ENCODE measurements at regions not wholly inside any gene's neighbourhood (a gene's known extent, or its start where the extent isn't known, plus 50 kb on each side); places are given as distances from the start of the nearest gene placed in this dataset.

DNA sequence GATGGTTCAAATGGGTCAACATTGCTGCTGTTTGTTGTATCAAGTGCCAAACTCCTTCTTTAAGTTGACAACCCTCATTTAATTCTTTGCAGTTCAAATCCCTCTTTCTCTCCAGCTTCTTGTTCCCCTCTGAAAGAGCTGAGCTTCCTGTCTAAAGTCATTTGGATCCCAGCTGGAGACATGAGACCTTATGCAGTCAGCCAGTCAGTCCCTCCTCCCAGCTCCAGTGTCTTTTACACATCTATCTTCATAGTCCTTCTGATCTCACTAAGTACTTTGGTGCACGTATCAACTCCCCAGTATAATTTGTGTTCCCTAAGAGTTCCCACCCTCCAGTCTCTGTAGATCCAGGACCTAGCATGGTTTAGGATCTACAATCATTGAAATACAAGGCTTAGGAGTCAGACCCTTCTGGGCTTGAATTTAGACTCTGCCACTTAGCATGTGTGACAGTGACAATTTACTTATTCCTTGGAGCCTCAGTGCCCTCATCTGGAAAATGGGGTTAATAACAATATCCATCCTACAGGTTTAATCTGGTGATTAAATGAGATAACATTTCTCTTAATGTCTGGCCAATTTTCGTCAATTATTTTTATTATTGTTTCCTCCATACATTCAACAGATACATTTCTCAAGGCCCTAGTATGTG lies 102.8 kb upstream of the SEMA6D start:
- Mint-ChIP-seq H3K27ac (no peak overlapping the region), H3K36me3 (ENCODE audit: low read depth) (no peaks in the 10 kb centered on the region), H3K27me3 (no peaks in the 10 kb centered on the region), H3K4me1 (no peaks in the 10 kb centered on the region), H3K4me3 (no peak overlapping the region)
- ATAC-seq (no peak), DNase-seq (no peak)
- H3K9me3 ChIP-seq (ENCODE audit: control insufficient read depth, low read length, poor library complexity, severe bottlenecking): no peaks in the 10 kb centered on the region

DNA sequence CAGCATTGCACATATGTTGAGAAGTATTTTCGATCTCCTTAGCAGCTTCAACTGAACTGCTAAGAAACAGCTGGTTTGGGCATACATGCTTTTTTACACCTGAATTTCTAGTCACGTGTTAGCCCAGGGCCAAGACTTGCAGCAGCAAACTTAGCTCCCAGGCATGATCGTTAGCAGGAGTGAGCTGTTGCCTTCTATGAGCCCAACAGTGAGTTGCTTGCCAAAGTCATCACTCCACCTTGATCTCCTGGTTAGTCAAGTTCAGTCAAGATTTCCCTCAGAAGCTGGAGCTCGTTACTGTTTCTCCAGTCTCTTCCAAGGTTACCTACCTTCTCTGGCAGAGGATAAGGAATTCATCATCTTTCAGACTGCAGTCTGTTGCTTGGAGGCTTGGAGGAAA lies 100.4 kb upstream of the SEMA6D start:
- Mint-ChIP-seq H3K4me1 (no peaks in the 10 kb centered on the region), H3K27ac (no peak overlapping the region), H3K27me3 (no peaks in the 10 kb centered on the region), H3K4me3 (no peak overlapping the region), H3K36me3 (ENCODE audit: low read depth) (no peaks in the 10 kb centered on the region)
- no peak for DNase-seq
- ATAC-seq: no peak
- H3K9me3 ChIP-seq (ENCODE audit: control insufficient read depth, low read length, poor library complexity, severe bottlenecking): no peaks in the 10 kb centered on the region

DNA sequence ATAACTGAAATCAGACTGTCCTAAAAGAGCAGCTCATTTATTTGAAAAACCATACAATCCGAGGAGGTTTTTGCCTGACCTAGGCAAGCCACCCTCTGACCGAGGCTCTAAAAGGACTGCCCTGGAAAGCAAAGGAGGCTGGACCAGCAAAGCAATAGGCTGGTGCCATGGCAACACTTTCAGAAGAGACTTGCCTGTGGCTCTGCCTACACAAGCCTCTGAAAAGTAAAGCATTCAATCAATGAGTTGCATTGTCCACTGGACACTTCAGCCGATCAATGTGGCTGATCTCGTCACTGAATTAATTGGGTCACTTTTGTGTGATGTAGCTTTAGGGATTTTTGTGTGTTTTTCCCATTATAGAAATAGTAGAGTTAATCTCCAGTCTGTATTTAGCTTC lies 99.1 kb upstream of the SEMA6D start:
- DNase-seq: no peak
- ATAC-seq: no peak

DNA sequence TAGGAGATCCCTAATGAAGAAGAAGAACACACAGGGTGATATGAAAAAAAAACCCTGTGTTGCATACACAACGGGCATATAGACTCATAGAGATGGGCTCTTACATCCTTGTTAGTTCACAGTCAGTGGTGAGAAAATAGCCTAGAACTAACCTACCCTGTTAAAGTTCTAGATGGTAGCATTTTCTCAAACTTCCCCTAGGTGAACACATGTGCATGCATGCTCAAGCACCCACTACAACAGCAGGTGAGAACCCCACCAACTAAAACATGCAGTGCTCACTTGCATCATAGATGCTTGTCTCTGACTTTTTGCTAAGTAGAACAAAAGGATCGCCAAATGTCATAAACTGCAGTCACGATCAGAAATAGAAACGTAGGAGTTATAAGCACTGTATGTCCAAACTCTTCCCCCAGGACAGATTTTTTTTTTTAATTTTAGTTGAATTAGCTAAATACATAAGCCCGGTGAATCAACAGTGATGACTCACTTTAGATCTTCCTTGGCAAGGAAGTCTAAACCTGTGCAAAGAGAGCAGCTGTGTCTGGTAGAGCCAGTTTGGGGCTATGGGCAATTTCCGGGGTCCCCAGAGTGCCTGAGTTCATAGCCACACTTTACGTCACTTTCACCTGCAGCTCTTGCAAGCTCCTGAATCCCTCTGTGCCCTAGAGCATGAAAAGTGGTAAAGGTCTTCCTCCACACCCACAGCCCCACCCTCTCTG lies 96.2 kb upstream of the SEMA6D start:
- DNase-seq (no peak), ATAC-seq (no peak)
- Mint-ChIP-seq H3K27me3 (no peaks in the 10 kb centered on the region), H3K4me3 (no peak overlapping the region), H3K4me1 (no peaks in the 10 kb centered on the region), H3K27ac (no peak overlapping the region), H3K36me3 (ENCODE audit: low read depth) (no peaks in the 10 kb centered on the region)
- no peaks in the 10 kb centered on the region for H3K9me3 ChIP-seq (ENCODE audit: control insufficient read depth, low read length, poor library complexity, severe bottlenecking)

More for the DNA sequence above, 99.1 kb upstream of the SEMA6D start:
- Mint-ChIP-seq H3K27me3 (no peaks in the 10 kb centered on the region), H3K4me1 (no peaks in the 10 kb centered on the region), H3K27ac (no peak overlapping the region), H3K4me3 (no peak overlapping the region), H3K36me3 (ENCODE audit: low read depth) (no peaks in the 10 kb centered on the region)
- H3K9me3 ChIP-seq (ENCODE audit: control insufficient read depth, low read length, poor library complexity, severe bottlenecking): no peaks in the 10 kb centered on the region

DNA sequence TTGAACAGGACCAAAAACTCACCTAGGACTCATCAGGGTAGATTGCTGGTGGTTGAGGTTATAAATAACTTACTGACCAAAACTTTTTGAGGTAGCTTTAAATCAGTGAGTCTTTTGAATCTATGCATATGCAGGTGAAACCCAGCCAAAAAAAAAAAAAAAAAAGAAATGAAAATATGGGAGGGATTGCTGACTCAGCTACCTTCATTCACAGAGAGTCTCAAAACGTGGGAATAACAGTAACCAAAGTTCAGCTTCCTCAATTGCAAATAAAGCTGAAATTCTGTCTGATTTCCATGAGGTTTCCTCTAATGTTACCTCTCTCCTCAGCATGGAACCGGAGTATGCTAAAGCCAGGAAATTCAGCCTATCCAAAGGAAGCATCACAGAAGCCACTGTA lies 95.2 kb upstream of the SEMA6D start:
- Mint-ChIP-seq H3K27me3 (no peaks in the 10 kb centered on the region), H3K36me3 (ENCODE audit: low read depth) (no peaks in the 10 kb centered on the region), H3K27ac (no peak overlapping the region), H3K4me1 (no peaks in the 10 kb centered on the region), H3K4me3 (no peak overlapping the region)
- no peaks in the 10 kb centered on the region for H3K9me3 ChIP-seq (ENCODE audit: control insufficient read depth, low read length, poor library complexity, severe bottlenecking)
- ATAC-seq: no peak
- no peak for DNase-seq

DNA sequence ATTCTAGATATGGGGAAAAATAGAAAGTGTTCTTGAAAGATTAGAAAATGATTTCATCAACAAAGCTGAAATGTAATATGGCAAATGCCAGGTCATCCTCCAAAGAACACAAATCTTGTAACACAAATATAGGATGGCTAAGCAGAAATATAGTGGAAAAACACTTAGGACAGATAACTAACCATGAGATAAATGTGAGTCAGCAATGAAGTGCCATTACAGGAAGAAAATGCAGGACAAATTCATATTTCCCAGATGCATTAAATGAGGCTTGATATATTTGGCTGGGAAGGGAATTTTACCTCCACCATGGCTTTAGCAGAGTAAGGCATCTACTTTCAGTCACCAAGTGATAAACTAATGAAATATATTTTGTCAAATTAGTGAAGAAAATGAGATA lies 92.8 kb upstream of the SEMA6D start:
- no peaks in the 10 kb centered on the region for H3K36me3 Mint-ChIP-seq (ENCODE audit: low read depth)
- DNase-seq (no peak), ATAC-seq (no peak)
- no peak overlapping the region for H3K4me3 Mint-ChIP-seq
- no peaks in the 10 kb centered on the region for H3K9me3 ChIP-seq (ENCODE audit: control insufficient read depth, low read length, poor library complexity, severe bottlenecking)
- no peaks in the 10 kb centered on the region for H3K4me1 Mint-ChIP-seq
- H3K27me3 Mint-ChIP-seq: no peaks in the 10 kb centered on the region
- no peak overlapping the region for H3K27ac Mint-ChIP-seq

DNA sequence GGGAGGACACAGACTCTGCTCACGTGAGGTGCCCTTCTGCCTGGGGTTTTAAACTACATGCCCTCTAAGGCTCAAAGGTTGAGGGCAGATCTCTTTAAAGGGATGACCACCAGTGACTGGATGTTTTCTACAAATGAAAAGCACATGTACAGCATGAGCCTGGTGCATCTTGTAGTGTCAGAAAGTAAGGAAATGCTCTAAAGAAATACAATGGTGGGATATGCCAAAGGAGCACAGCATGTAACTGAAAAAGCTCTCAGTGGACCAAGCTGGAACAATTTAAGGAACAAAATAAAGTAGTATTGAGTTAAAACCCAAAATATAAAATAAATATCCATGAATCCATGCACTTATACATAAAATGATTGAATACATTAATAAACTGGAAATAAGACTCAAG lies 78.3 kb upstream of the SEMA6D start:
- ATAC-seq (no peak), DNase-seq (no peak)
- no peaks in the 10 kb centered on the region for H3K36me3 Mint-ChIP-seq (ENCODE audit: low read depth)
- H3K4me1 Mint-ChIP-seq: no peaks in the 10 kb centered on the region
- H3K27me3 Mint-ChIP-seq: no peaks in the 10 kb centered on the region
- H3K9me3 ChIP-seq (ENCODE audit: control insufficient read depth, low read length, poor library complexity, severe bottlenecking): no peaks in the 10 kb centered on the region
- no peak overlapping the region for H3K27ac Mint-ChIP-seq
- H3K4me3 Mint-ChIP-seq: no peak overlapping the region

DNA sequence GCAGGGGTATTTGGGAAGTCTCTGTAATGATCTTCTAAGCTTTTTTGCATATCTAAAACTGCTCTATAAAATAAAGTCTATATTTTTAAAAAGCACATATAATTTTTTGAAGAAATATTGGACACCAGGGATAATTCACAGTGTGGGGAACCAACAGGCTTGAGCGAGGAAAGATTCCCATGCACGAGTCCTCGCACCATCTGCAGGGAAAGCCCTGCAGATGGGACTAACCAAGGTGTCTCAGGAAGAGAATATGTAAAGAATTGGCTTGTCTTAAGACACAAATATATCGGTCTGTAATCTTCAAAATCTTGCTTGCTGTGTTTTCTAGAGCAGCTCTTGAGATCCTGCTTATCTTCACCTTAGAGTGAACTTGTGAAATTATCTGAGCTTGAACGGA lies 77.2 kb upstream of the SEMA6D start:
- Mint-ChIP-seq H3K4me1 (no peaks in the 10 kb centered on the region), H3K4me3 (no peak overlapping the region), H3K36me3 (ENCODE audit: low read depth) (no peaks in the 10 kb centered on the region), H3K27me3 (no peaks in the 10 kb centered on the region), H3K27ac (no peak overlapping the region)
- DNase-seq (no peak), ATAC-seq (no peak)
- no peaks in the 10 kb centered on the region for H3K9me3 ChIP-seq (ENCODE audit: control insufficient read depth, low read length, poor library complexity, severe bottlenecking)

DNA sequence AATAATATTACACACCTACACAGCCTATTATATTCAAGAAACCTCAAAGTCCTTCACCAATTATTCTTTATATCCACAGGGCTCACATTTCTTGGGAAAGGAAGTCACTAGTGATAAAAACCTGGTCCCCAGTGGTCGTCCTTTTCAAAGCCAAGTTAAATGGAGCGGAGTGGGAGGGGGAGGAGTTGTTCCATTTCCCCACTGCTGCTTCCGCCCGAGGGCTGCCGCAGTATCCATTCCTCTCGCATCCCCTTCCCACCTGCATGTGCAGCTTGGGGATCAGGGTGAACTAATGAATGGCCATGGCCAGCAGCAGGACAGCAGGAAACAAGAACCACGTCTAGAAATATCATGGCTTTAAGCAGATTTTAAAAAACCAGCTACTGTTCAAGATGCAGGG lies 76.4 kb upstream of the SEMA6D start:
- no peaks in the 10 kb centered on the region for H3K9me3 ChIP-seq (ENCODE audit: control insufficient read depth, low read length, poor library complexity, severe bottlenecking)
- no peak overlapping the region for H3K4me3 Mint-ChIP-seq
- no peaks in the 10 kb centered on the region for H3K36me3 Mint-ChIP-seq (ENCODE audit: low read depth)
- no peak overlapping the region for H3K27ac Mint-ChIP-seq
- ATAC-seq (no peak), DNase-seq (no peak)
- no peaks in the 10 kb centered on the region for H3K27me3 Mint-ChIP-seq
- no peaks in the 10 kb centered on the region for H3K4me1 Mint-ChIP-seq

DNA sequence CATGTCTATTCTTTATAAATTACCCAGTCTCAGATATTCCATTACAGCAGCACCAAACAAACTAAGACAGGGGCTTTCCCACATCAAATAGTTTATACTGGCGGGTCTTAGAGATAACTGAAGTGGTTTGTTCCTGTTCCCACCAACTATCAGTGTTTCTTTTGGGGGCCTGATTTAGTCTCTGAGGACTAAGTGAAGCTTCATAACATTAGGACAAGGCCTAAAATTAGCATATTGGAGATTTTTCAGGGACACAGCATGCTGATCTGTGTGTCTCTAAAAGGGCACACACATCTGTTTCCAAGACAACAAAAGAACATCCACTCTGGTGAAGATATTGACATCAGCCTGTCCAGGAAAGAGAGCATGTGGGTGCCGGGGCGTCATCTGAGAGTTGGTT lies 72.6 kb upstream of the SEMA6D start:
- Mint-ChIP-seq H3K27me3 (no peaks in the 10 kb centered on the region), H3K27ac (no peak overlapping the region), H3K4me3 (no peak overlapping the region), H3K36me3 (ENCODE audit: low read depth) (no peaks in the 10 kb centered on the region), H3K4me1 (no peaks in the 10 kb centered on the region)
- ATAC-seq (no peak), DNase-seq (no peak)
- H3K9me3 ChIP-seq (ENCODE audit: control insufficient read depth, low read length, poor library complexity, severe bottlenecking): no peaks in the 10 kb centered on the region

DNA sequence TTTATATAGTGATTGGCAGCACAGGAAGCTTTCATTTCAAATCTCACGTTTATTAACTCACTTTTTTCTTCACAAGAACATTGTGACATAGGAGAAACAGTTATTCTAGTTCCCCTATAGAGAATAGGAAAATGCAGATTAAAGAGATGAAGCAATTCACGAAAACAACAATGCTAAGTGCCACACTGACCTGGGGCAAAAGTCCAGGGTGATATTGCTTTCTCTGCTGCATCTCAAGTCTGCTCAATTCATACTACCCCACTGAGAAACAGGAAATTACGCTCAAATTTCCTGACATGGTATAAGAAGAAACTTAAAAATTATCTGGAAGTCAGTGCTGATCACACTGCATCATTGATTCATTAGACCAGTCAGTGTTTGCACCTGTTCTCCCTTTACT lies 66.7 kb upstream of the SEMA6D start:
- H3K27me3 Mint-ChIP-seq: no peaks in the 10 kb centered on the region
- H3K36me3 Mint-ChIP-seq (ENCODE audit: low read depth): no peaks in the 10 kb centered on the region
- H3K27ac Mint-ChIP-seq: no peak overlapping the region
- ATAC-seq (no peak), DNase-seq (no peak)
- no peak overlapping the region for H3K4me3 Mint-ChIP-seq
- no peaks in the 10 kb centered on the region for H3K4me1 Mint-ChIP-seq
- H3K9me3 ChIP-seq (ENCODE audit: control insufficient read depth, low read length, poor library complexity, severe bottlenecking): no peaks in the 10 kb centered on the region

DNA sequence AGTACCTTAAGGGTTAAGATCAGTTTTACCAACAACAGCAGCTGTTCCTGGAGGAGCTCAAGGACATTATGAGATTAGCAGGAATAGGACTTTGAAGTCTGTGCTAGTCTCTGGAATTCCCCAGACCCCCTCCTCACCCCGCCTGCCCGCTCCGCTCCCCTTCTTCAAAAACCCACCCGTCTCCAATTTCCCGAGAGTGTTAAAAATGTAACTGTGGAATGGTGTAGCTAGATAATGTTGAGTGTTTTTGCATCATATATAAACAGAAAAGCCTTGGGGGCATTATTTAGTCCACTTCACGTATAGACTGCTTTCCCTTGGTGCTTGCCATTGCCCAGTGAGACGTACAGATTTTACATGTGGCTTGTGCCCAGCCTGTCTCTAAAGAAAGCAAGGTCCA lies 65.0 kb upstream of the SEMA6D start:
- H3K27ac Mint-ChIP-seq: no peak overlapping the region
- H3K9me3 ChIP-seq (ENCODE audit: control insufficient read depth, low read length, poor library complexity, severe bottlenecking): no peaks in the 10 kb centered on the region
- DNase-seq (no peak), ATAC-seq (no peak)
- no peak overlapping the region for H3K4me3 Mint-ChIP-seq
- H3K4me1 Mint-ChIP-seq: no peaks in the 10 kb centered on the region
- peaks cover 6% of the 10 kb centered on the region for H3K27me3 Mint-ChIP-seq
- H3K36me3 Mint-ChIP-seq (ENCODE audit: low read depth): no peaks in the 10 kb centered on the region

DNA sequence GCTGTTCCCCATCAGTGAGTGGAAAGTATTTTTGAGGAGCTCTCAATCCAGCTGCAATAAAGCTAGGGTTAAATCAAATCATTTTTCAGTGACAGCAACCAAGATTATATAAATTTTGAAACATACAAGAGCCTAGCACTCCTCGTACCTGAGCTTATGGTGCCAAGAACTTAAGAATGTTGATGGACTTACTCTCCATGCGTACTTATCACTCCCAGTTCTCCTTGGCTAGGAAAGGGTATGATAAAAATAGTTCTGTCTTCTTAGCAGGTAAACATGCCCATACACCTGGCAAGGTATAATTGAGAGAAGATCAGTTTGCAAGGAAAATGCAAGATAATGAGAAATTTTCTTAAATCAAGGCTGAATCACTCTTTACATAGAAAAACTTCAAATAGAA lies 64.5 kb upstream of the SEMA6D start:
- DNase-seq (no peak), ATAC-seq (no peak)
- no peaks in the 10 kb centered on the region for H3K9me3 ChIP-seq (ENCODE audit: control insufficient read depth, low read length, poor library complexity, severe bottlenecking)
- no peaks in the 10 kb centered on the region for H3K36me3 Mint-ChIP-seq (ENCODE audit: low read depth)
- H3K27me3 Mint-ChIP-seq: peaks cover 6% of the 10 kb centered on the region
- H3K27ac Mint-ChIP-seq: no peak overlapping the region
- H3K4me3 Mint-ChIP-seq: no peak overlapping the region
- no peaks in the 10 kb centered on the region for H3K4me1 Mint-ChIP-seq

DNA sequence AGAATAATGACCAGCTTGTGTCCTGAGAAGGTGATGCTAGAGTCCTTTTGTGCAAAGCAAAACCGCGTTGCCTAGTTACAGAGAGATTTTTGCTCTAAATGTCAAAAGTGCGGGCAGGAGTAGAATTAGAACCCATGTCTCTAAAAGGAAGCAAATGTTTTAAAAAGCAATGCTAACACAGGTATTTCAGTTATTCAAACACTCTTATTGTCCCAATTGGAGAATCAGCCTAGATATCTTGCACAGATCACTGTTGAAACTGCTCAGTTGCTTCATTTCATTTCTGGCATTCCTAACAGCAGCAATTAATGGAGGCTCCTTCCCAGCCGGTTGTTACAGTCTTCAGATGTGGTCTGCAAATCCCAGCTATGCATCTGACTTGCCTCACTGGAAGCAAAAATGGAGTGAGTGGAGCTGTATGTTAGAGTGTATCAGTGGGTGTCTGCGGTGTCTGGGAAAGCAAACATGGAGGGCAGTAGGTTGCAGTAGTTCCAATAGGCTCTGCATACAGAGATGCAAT lies 55.6 kb upstream of the SEMA6D start:
- Mint-ChIP-seq H3K27me3 (peaks cover 2% of the 10 kb centered on the region), H3K4me1 (no peaks in the 10 kb centered on the region), H3K36me3 (ENCODE audit: low read depth) (no peaks in the 10 kb centered on the region), H3K4me3 (no peak overlapping the region), H3K27ac (no peak overlapping the region)
- no peak for DNase-seq
- no peaks in the 10 kb centered on the region for H3K9me3 ChIP-seq (ENCODE audit: control insufficient read depth, low read length, poor library complexity, severe bottlenecking)
- no peak for ATAC-seq
